ENCODE measurements at regions not wholly inside any gene's neighbourhood (a gene's known extent, or its start where the extent isn't known, plus 50 kb on each side); places are given as distances from the start of the nearest gene placed in this dataset.

- ATAC-seq (ENCODE audit: low read depth), result no peak
- DNase-seq (ENCODE audit: low spot score), result no peak
- no peaks in the 10 kb centered on the region for H3K27me3 ChIP-seq (ENCODE audit: insufficient read depth, poor library complexity, severe bottlenecking)
Measured at GRCh38 chr3:64459711-64460110, 228.1 kb downstream of the ADAMTS9 start.

DNA sequence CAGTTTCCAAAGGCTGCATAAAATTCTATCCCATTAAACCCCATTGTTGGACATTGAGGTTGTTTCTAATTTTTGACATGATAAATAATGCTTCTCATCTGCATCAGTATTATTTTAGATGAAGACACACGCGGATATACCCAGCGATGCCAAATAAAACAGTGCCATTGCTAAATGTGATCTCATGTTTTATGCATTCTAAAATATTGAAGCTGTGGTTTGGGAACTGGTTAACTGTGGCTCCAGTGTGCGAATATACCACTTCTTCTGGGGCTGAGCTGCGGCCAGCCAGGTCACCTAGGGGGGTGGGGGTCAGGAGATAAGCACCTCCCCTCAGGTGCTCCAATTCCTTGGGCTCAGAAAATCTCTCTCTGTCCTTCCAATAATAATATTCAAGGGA, 230.0 kb downstream of the ADAMTS9 start:
- ATAC-seq (ENCODE audit: low read depth) (no peak), DNase-seq (ENCODE audit: low spot score) (no peak)
- TF ChIP-seq, protein P1, sequence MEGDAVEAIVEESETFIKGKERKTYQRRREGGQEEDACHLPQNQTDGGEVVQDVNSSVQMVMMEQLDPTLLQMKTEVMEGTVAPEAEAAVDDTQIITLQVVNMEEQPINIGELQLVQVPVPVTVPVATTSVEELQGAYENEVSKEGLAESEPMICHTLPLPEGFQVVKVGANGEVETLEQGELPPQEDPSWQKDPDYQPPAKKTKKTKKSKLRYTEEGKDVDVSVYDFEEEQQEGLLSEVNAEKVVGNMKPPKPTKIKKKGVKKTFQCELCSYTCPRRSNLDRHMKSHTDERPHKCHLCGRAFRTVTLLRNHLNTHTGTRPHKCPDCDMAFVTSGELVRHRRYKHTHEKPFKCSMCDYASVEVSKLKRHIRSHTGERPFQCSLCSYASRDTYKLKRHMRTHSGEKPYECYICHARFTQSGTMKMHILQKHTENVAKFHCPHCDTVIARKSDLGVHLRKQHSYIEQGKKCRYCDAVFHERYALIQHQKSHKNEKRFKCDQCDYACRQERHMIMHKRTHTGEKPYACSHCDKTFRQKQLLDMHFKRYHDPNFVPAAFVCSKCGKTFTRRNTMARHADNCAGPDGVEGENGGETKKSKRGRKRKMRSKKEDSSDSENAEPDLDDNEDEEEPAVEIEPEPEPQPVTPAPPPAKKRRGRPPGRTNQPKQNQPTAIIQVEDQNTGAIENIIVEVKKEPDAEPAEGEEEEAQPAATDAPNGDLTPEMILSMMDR (IDR thresholded peaks at IDR 0.05; ENCODE audit: poor library complexity, severe bottlenecking), result no peak
- no peaks in the 10 kb centered on the region for H3K9me3 ChIP-seq (ENCODE audit: severe bottlenecking)
- H3K4me1 ChIP-seq (ENCODE audit: insufficient read depth, poor library complexity, severe bottlenecking), result peaks cover 4% of the 10 kb centered on the region
- H3K4me3 ChIP-seq (ENCODE audit: severe bottlenecking), result no peak overlapping the region
- H3K36me3 ChIP-seq (ENCODE audit: low read depth), result no peaks in the 10 kb centered on the region
- no peak overlapping the region for H3K27ac ChIP-seq (ENCODE audit: poor library complexity, severe bottlenecking)
- no peaks in the 10 kb centered on the region for H3K27me3 ChIP-seq (ENCODE audit: insufficient read depth, poor library complexity, severe bottlenecking)

More at GRCh38 chr3:64459711-64460110, 228.1 kb downstream of the ADAMTS9 start:
- H3K36me3 ChIP-seq (ENCODE audit: low read depth), result no peaks in the 10 kb centered on the region
- H3K9me3 ChIP-seq (ENCODE audit: severe bottlenecking), result no peaks in the 10 kb centered on the region
- no peak overlapping the region for H3K27ac ChIP-seq (ENCODE audit: poor library complexity, severe bottlenecking)
- H3K4me3 ChIP-seq (ENCODE audit: severe bottlenecking), result no peak overlapping the region
- no peaks in the 10 kb centered on the region for H3K4me1 ChIP-seq (ENCODE audit: insufficient read depth, poor library complexity, severe bottlenecking)
- TF ChIP-seq, protein P1 (IDR thresholded peaks at IDR 0.05; ENCODE audit: poor library complexity, severe bottlenecking), result no peak

DNA sequence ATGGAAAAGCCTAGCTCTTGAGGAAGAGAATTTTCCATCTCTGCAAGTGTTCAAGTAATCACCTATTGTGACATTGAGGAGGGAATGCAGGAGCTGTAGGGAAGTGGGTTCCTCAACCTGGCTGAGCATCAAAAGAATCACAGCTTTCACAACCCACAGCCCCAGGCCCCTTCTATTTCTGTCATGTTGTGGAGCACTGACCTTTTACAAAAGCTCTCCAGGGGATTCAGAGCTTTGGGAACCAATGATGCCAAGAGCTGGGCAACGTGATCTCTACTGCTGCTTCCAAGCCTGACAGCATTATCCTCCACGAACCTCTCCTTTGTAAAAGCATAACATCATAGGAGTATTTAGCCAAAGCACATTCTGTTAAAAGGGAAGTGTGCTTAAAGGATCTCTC, 231.1 kb downstream of the ADAMTS9 start:
- H3K27me3 ChIP-seq (ENCODE audit: insufficient read depth, poor library complexity, severe bottlenecking), result no peaks in the 10 kb centered on the region
- H3K4me3 ChIP-seq (ENCODE audit: severe bottlenecking), result no peak overlapping the region
- H3K9me3 ChIP-seq (ENCODE audit: severe bottlenecking), result no peaks in the 10 kb centered on the region
- TF ChIP-seq, protein P1 (IDR thresholded peaks at IDR 0.05; ENCODE audit: poor library complexity, severe bottlenecking), result no peak
- peaks cover 4% of the 10 kb centered on the region for H3K4me1 ChIP-seq (ENCODE audit: insufficient read depth, poor library complexity, severe bottlenecking)
- H3K36me3 ChIP-seq (ENCODE audit: low read depth), result no peaks in the 10 kb centered on the region
- ATAC-seq (ENCODE audit: low read depth) (no peak), DNase-seq (ENCODE audit: low spot score) (no peak)
- H3K27ac ChIP-seq (ENCODE audit: poor library complexity, severe bottlenecking), result no peak overlapping the region

DNA sequence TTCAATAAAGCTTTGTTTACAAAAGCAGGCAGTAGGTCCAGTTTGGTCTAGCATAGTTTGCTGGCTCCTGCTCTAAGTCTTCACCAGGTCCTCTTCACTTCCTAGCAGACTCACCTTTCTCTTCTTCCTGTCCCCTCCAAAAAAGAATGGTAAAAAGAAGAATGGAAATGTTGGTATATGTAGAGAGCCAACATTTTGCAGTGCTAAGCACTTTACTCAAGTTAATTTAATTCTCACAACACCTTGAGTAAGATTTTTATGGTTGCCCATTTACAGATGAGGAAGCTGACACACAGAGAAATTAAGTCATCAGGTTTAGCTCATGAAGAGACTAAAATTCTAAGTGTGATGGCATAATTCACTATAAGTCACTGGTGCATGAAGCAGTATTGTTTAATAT, 230.1 kb upstream of the PRICKLE2 start:
- Histone ChIP-seq H3K27ac (ENCODE audit: poor library complexity, severe bottlenecking) (no peak overlapping the region), H3K36me3 (ENCODE audit: low read depth) (no peaks in the 10 kb centered on the region), H3K9me3 (ENCODE audit: severe bottlenecking) (no peaks in the 10 kb centered on the region), H3K4me3 (ENCODE audit: severe bottlenecking) (no peak overlapping the region), H3K27me3 (ENCODE audit: insufficient read depth, poor library complexity, severe bottlenecking) (no peaks in the 10 kb centered on the region), H3K4me1 (ENCODE audit: insufficient read depth, poor library complexity, severe bottlenecking) (peaks cover 4% of the 10 kb centered on the region)
- TF ChIP-seq, protein P1 (IDR thresholded peaks at IDR 0.05; ENCODE audit: poor library complexity, severe bottlenecking), result no peak
- no peak for DNase-seq (ENCODE audit: low spot score)
- no peak for ATAC-seq (ENCODE audit: low read depth)

GRCh38 chr3:64454768-64455167, 229.5 kb upstream of the PRICKLE2 start:
- Histone ChIP-seq H3K4me1 (ENCODE audit: insufficient read depth, poor library complexity, severe bottlenecking) (peaks cover 4% of the 10 kb centered on the region), H3K9me3 (ENCODE audit: severe bottlenecking) (no peaks in the 10 kb centered on the region), H3K27ac (ENCODE audit: poor library complexity, severe bottlenecking) (no peak overlapping the region), H3K4me3 (ENCODE audit: severe bottlenecking) (no peak overlapping the region), H3K27me3 (ENCODE audit: insufficient read depth, poor library complexity, severe bottlenecking) (no peaks in the 10 kb centered on the region), H3K36me3 (ENCODE audit: low read depth) (no peaks in the 10 kb centered on the region)
- ATAC-seq (ENCODE audit: low read depth) (no peak), DNase-seq (ENCODE audit: low spot score) (no peak)
- TF ChIP-seq, protein P1 (IDR thresholded peaks at IDR 0.05; ENCODE audit: poor library complexity, severe bottlenecking), result no peak
